HG02610 (cell line): ENCODE measurements at regions not wholly inside any gene's neighbourhood (a gene's known extent, or its start where the extent isn't known, plus 50 kb on each side); places are given as distances from the start of the nearest gene placed in this dataset.

ENCODE experiments used
- ATAC-seq: cut with Tn5 transposase; IDR thresholded peaks from one replicate; pipeline ENCODE4 v1.9.1; 2021; ENCODE audit warnings: mild to moderate bottlenecking, moderate library complexity; ENCODE audit not compliant: unreplicated experiment

DNA sequence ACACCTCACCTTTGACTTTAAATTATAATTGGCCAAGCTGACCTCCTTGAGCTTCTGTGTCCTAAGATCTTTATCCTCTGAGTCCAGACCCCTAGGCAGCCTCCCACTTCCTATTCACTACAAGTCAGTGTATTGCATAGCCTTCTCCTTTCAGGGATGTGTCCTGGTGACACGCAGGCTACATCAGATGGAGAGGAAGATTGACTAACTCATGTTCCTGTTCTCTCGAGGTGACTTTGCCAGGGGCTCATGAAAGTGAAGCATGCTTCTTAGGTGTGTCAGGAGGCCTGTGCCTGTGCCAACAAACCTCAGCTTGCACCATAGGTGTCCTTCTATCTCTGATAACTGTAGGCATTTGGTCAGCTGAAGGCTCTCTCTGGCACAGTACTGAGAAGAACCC lies 195.7 kb upstream of the HS3ST1 start:
- no peak for ATAC-seq

DNA sequence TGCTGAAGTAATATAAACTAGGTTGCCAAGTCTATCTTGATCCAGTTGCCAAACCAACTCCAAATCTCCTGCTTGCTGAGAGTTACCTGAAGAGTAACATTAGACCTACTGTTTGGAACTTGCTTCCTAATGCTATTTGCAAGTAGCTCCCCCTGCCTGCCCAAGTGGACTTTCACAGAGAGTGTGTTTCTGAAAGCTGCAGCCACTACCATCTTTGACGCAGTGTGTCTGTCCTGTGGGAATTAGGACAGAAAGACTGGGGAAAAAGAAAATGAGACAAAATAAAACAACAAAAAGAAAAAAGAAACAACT lies 195.0 kb upstream of the HS3ST1 start:
- ATAC-seq: no peak

DNA sequence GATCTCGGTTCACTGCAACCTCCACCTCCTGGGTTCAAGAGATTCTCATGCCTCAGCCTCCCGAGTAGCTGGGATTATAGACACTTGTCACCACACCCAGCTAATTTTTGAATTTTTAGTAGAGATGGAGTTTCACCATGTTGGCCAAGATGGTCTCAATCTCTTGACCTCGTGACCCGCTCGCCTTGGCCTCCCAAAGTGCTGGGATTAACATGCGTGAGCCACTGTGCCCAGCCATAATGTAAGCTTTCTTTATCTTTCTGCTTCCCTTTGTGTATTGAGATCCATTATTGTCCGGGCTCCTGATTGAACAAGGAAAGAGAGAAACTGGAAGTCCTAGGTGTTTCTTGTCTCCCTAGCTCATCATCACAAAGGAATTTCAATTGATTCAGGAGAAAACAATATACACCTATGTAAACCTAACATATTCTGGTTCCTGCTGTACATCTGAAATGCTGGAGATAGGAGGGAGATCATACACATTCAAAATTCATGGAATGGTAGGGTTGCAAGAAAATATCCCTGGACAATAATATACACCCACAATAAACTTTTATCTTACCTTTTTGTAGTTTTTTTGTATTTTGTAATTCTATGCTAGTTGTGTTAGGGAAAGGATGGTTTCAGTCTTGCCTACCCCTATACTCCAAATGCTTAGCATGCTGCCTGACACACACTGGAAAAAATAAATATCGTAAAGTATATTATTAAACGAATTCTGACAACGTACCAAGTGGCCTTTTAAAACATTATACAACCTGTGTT lies 194.4 kb upstream of the HS3ST1 start:
- no peak for ATAC-seq

DNA sequence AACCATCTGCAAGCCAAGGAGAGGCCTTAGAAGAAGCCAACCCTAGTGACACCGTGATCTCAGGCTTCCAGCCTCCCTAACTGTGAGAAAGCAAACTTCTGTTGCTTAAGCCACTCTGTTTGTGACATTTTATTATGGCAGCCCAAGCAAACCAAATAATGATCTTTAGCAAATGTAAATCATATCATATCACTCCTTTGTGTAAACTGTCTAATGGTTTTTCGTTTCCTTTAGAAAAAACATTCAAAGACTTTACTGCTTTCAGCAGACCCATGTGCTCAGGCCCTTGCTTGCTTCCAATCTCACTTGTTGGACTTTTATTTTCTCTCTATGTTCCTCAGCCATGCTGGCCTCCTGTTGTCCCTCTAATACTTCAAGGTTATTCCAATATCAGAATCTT lies 192.2 kb upstream of the HS3ST1 start:
- no peak for ATAC-seq

DNA sequence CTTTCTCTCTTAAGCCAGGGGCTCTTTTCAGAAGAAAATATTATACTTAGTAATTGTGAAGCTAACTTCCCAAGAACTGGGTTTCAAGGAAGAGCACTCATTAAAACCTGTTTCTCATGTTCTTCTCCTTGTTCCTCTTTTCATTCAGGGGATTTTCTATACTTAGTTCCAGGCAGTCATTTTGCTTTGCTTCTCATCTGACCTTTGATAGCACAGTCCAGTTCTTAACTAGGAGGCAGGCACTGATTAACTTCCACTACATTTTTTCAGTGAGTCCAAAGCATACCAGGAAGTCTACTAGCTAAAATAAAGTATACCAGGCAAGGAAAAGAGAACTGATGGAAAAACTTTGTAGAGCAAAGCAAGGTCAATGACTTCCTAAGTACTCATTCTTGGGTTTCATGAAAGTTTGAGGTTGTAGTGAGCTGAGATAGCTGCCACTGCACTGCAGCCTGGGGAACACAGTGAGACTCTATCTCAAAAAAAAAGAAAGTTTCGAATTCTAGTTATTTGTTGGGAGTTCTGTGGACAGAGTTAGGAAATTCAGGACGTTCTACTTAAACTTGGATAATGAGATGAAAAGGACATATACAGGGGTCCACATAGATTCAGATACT lies 190.1 kb upstream of the HS3ST1 start:
- peak; percentile 53 for ATAC-seq

DNA sequence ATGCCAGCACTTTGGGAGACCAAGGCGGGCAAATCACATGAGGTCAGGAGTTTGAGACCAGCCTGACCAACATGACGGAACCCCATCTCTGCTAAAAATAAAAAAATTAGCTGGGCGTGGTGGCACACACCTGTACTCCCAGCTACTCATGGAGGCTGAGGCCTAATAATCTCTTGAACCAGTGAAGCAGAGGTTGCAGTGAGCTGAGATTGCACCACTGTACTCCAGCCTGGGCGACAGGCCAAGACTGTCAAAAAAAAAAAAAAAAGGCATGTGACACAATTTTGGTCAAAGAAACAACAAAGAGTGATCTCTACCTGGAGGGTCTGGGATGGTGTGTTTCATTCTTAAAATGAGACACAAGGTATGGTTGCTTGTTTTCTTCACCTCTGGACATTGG lies 188.2 kb upstream of the HS3ST1 start:
- no peak for ATAC-seq

DNA sequence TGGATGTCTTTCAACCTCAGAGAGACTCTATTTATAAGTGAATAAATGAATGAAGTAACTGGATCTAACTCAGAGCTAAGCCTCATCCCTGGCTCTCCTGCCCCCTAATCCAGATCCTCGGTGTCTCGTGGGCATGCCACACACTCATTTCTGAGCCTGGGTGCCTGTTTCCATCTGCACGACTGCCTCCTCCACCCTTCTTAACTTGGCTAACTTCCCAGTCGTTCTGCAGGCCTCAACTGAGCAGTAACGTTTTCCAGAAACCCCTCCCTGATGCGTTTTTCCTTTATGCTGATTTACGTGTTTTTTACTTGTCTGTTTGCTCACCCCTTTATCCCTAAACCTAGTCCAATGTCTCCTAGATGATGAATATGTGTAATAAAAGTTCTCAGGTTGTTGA lies 186.9 kb upstream of the HS3ST1 start:
- no peak for ATAC-seq

DNA sequence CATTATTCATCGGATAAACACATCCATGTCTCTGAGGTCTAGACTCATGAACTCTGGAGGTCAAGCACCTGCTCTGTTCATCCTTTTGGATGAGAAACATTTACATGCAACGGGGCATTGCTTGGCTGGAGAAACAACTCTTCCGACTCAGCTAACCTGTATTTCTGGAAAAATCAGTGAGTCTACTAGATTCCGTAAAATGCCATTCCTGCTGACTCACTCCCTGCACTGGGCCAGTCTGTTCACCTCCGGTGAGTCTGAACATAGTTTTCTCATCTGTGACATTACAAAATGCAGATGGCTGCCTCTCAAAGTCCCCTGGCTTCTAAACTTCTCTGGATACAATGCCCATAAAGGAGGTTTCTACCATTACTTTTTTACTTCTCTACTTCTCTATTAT lies 185.7 kb upstream of the HS3ST1 start:
- no peak for ATAC-seq

DNA sequence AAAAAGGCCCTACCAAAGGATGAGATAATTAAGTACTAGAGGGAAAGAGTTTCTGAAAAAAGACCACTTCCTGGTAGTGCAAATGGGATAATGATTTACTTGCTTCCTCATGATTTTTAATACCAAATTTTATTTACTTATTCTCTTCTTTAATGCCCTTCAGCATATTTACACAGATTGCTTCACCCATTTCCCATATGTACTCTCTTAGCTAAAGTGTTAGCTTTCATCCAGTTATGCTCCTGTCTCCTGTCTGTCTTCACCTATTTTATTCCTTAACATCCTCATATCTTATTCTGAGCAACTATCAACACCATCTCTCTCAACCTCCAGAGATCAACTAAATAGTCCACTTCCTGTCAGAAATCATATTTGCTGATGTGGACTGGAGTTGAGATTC lies 183.2 kb upstream of the HS3ST1 start:
- ATAC-seq: no peak

DNA sequence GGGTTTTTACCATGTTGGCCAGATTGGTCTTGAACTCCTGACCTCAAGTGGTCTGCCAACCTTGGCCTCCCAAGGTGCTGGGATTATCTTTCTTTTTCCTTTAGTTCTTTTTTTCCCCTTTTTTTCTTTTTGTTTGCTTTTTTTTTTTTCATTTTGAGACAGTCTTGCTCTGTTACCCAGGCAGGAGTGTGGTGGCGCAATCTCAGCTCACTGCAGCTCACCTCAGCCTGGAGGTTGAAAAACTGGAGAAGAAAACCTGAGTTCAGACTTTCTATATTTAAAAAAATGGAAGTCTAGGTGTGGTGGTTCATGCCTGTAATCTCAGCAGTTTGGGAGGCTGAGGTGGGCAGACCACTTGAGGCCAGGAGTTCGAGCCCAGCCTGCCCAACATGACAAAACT lies 181.1 kb upstream of the HS3ST1 start:
- no peak for ATAC-seq

DNA sequence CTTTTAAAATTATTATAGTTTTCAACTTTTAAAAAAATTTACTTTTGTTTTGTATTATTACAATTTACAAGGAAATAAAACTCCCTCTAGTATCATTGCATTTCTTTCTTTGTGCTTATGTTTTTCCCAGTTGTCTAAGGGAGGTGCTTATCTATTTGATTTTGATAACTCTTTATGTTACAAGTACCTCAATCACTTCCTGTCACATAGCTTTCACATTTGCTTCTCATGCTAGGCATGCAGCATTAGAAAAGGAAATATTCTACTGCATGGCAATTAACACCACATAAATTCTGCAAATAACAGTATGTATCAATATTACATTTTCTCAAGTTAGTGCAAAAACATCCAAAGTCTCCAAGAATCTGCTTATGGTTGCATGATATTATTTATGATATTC lies 180.3 kb upstream of the HS3ST1 start:
- no peak for ATAC-seq

DNA sequence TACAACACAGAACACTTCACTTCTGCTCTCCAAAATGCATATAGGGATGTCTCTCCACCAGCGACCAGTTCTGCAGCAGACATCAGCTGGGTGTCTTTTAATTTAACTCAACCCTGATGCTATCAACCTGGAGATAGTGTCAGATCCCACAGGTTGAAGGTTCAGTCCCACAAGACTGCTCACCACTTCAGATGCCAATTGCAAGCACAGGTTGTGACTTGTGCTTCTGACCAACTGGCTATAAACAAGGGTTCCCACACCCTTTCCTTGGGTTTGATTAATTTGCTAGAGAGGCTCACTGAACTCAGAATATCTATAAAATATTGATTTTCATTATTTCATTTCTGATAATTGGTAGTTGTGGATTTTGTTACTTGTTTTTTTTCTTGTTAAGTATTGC lies 177.4 kb upstream of the HS3ST1 start:
- no peak for ATAC-seq

DNA sequence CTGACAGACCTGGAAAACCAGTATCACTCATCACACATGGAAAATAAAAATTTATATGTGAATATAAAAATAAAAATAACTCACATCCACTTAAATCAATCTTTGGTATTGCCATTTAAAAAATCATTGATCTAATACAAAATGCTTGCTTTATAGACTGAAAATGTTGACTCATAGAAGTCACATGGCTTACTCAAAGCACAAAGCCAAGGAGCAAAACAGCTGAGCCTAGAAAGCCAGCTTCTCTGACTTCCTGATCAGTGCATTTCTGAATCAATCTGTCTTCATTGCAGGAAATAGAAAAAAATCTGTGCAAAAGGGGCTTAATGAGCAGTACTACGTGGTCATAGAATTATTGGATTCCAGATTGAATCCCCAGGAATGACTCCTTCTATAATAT lies 176.9 kb upstream of the HS3ST1 start:
- no peak for ATAC-seq

DNA sequence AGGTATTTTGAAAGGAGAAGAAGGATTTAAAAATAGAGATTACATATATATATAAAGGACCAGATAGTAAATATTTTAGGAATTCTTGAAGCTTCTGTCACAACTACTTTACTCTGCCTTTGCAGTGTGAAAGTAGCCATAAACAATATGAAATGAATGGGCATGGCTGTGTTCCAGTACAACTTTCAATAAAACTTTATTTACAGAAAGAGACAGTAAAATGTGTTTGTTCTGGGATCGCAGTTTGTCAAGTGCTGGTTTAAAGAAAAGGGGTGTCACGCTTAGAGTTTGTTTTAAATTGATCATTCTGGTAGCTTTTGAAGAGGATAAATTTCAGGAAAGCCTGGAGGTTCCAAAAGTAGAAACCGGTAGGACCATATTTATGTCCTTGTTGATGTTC lies 176.1 kb upstream of the HS3ST1 start:
- ATAC-seq: no peak

DNA sequence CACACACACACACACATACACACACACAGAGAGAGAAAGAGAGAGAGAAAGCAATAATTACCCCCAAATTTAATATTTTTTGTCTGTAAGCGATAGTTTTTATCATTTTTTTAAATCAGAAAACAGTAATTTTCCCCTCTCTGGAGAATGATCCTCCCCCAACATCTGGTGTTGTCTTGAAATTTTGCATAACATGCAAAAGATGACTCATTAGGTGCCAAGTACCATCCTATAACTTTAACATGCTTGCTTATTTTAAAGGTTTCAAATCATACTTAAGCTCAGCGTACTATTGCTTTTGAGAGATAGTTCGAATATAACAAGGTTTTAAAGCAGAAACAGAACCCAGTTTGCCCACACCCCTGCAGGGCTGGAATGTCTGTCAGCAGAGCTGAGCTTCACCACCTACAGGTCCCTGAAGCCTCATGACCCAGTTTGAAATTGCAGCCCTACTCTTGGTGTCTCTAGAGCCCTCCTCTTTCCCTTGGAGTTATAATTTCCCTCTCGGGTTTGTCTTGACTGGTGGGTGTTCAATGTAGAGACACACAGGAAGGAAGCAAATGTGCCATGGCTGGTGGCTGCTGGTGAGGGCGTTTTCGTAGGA lies 175.0 kb upstream of the HS3ST1 start:
- ATAC-seq: no peak

DNA sequence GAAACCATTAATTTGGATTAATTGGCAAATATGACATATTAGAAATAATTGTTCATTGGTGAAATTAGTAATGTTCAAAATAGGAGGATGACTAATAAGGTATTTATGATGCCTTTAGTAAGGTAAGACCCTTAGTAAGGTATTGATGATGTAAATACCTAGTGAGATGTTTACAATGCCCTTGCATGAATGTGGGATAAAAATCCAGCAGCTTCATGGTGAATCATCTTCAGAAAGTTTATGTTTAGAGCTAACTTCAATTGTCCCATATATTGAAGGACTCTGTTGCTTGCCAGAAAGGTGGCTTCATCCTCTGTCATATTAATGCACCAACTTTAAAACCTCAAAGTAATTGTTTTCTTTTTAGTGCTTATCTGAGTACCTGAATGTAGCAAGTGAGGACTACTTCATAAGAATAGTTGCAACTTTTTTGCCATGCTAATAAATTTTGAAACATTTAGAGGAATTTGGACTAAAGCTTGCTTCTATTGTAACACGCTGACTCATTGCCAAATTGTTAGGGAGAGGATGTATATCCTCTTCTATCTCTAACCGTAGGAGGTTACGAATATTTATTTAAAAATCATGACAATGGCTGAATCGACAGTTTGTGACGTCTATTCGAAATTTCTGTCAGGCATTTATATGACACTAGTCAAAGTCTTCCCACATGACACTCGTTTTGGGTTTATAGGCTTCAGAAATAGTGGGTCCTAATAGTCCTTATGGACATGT lies 174.1 kb upstream of the HS3ST1 start:
- no peak for ATAC-seq

DNA sequence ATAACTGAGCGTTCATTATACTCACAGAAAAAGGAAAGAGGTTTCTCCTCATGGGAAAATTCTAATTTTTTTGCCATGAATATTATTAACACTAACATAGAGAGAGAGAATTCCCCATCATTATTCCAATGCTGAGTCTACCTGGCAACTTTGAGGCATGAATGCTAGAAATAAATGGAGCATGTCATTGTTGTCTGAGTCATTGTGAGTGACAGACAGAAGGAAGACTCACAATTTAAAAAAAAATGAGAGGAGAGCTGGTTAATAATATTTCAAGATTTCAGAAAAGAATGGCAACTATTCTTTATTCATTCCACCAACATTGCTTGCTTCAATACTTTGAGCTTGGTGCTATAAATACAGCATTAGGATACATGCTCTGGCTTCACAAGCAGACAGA lies 170.4 kb upstream of the HS3ST1 start:
- no peak for ATAC-seq

DNA sequence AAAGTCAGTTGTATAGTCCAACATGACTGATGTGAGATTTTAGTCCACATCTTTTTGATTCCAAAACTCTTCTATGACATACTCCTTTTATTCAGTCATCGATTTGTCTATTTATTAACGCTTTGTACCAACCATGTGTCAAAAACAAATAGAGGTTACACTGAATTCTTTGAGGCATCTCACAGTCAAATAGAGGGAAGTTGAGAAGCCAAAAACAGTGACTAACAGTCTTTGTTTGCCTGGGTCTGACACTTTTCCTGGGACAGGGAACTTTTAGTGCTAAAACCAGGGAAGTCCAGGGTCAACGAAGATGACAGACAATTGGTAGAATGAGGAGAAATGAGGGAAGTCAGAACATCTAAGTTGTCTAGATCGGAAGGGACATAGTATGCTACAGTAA lies 169.9 kb upstream of the HS3ST1 start:
- no peak for ATAC-seq

DNA sequence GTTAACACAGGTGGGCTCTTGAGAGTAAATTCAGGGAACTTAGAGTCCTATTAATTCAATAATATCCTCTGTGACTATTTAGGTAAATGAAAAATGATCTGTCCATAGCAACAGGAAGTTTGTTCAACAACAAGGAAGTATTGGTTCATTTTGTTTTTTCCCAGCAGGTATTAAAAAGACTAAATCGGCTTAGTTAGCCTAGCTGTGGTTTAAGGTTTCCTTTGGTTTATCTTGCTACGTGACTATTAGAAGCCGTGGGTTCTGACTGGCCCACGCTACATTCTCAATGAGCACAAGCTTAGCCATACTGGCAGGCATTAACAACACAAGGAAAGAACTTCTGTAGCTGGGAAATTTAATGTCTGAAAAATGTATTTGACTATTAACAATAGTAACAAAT lies 168.8 kb upstream of the HS3ST1 start:
- ATAC-seq: no peak

DNA sequence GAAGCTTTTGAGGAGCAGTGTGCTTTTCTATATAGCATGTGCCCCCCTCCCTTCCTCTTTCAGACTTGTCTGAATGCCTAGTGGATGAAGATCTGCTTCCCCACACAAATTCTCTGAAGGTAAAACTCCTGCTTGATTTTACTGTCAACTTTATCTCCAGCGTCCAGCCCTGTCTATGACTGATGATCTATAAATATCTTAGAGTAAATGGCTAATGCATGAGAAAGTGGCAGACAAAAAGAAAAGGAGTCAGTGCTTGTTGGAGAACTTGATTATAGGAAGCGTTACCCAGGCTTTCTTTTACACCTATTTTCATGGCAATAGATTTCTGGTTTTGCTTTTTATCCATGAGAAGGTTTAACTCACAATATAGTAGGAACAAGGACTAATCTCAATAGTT lies 168.3 kb upstream of the HS3ST1 start:
- ATAC-seq: no peak

DNA sequence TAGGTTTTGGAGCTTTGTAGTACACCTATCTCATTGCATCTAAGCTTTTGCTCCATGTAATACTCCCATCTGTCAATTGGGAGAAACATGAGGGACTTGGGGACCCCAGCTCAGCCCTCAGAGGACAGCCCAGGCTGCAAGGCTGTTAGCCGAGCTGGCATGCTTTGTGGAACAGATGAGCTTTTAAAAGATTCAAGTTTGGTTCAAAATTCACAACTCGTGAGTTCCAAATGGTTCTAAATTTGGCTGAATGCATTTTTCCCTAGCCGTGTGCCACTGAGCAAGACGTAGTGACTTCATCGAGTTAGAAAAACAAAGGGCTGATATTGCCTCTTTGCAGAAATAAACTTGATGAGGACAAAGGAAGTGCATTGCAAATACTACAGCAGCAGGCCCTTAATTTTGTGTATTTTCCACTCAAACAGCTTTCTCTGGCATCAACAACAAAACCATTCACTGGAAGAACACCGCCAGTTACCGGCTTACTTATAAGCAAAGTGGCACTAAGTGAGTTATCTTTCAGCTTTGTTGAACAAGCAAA lies 165.0 kb upstream of the HS3ST1 start:
- no peak for ATAC-seq

DNA sequence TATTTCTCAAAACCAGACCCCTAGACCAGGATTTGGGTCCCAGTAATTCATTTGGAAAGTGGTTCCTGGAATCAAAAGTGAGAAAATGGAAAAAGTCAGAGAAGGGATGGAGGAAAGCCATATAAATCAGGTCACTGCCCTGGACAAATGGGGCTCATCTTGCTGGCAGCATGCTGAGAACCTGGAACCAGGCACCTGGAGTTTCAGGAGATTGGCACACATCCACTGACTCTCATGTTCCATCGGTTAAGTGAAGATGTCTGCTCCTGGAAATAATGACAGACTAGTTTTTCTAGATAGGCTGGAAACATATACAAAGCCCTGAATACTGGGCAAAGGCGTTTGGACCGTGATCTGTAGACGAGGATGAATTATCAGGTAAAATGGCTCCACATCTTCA lies 163.6 kb upstream of the HS3ST1 start:
- ATAC-seq: no peak
